Esophagus muscularis mucosa (tissue), 4 donors: ENCODE measurements at regions not wholly inside any gene's neighbourhood (a gene's known extent, or its start where the extent isn't known, plus 50 kb on each side); places are given as distances from the start of the nearest gene placed in this dataset.

ENCODE experiments used
- DNase-seq: peaks from one replicate; pipeline ENCODE4 v3.0.0-alpha.2; 2017; ENCODE audit errors: extremely low spot score
- H3K27ac ChIP-seq, 4 donors: fragments of 200-600 bp; sonication (generic); replicated peaks in 1 of 4; 1 replicate in 3 of 4; 2 replicates in 1 of 4; pipeline ENCODE4 v1.5.1; 2016 to 2019; ENCODE audit warnings: mild to moderate bottlenecking in 1 of 4
- H3K27me3 ChIP-seq, 4 donors: fragments of 200-600 bp; sonication (generic); one replicate each; pipeline versions ENCODE4 v1.5.1 to v1.6.0; 2016 to 2019
- H3K36me3 ChIP-seq, 4 donors: fragments of 200-600 bp; sonication (generic); one replicate each; pipeline ENCODE4 v1.5.1; 2016 to 2019
- H3K4me1 ChIP-seq, 4 donors: fragments of 200-600 bp; sonication (generic); one replicate each; pipeline ENCODE4 v1.5.1; 2016 to 2019
- H3K4me3 ChIP-seq, 4 donors: fragments of 200-600 bp; sonication (generic); 1 replicate in 2 of 4; 2 replicates in 2 of 4; pipeline ENCODE4 v1.5.1; 2016 to 2019; ENCODE audit warnings: mild to moderate bottlenecking in 4 of 4, moderate library complexity in 1 of 4
- H3K9me3 ChIP-seq, 4 donors: fragments of 200-600 bp; sonication (generic); 1 replicate in 3 of 4; 2 replicates in 1 of 4; pipeline ENCODE4 v1.5.1; 2016 to 2019
- CTCF ChIP-seq, 3 experiments: fragments of 200-600 bp in 2 of 3; fragments of 450-650 bp in 1 of 3; sonication (generic) in 2 of 3; IDR thresholded peaks; one replicate each; pipeline ENCODE4 v1.5.1; 2017 to 2019; ENCODE audit warnings: antibody characterized with exemption in 3 of 3, mild to moderate bottlenecking in 2 of 3, moderate library complexity in 1 of 3
- EP300 ChIP-seq: sonication (generic); formaldehyde crosslinking; IDR thresholded peaks from one replicate; pipeline ENCODE4 v1.6.1; 2017; ENCODE audit warnings: antibody characterized with exemption
- POLR2A ChIP-seq: fragments of 450-650 bp; IDR thresholded peaks from one replicate; pipeline ENCODE4 v1.6.1; 2017; ENCODE audit warnings: antibody characterized with exemption, moderate library complexity, mild to moderate bottlenecking, low read depth
- POLR2AphosphoS5 ChIP-seq, 2 donors: sonication (generic); formaldehyde crosslinking; IDR thresholded peaks; one replicate each; pipeline ENCODE4 v1.6.1; 2017; ENCODE audit warnings: antibody characterized with exemption in 2 of 2
- WGBS: methylation state at CpG from one replicate; pipeline ENCODE4 v1.1.5; 2018; 5-methylcytosine and 5-hydroxymethylcytosine counted together
- intact Hi-C: fragments of 100-400 bp; cut with DNase I; formaldehyde crosslinking; loops from one replicate; pipeline ENCODE4 v1.15.1; 2023

GRCh38 chr13:40345654-40346372 is 320.6 kb downstream of the FOXO1 start:
- Histone ChIP-seq H3K4me1 (peaks cover 21 to 90% (median 74%) of the 10 kb centered on the region in 4 donors), H3K27me3 (no peaks in the 10 kb centered on the region), H3K9me3 (no peaks in the 10 kb centered on the region), H3K36me3 (no peaks in the 10 kb centered on the region), H3K27ac (peak overlapping the region; percentile 20 to 48 (median 21)), H3K4me3 (no peak overlapping the region)
- no peak for DNase-seq
- 73% methylated on average over 12 of the region's 12 CpGs for WGBS
- TF ChIP-seq POLR2AphosphoS5 (IDR thresholded peaks at IDR 0.05) (peak in 1 of 2 donors; percentile 10), EP300 (no peak)
- intact Hi-C loops = loop anchor here (10.0 kb wide), 1 partner anchor 271 kb away; no protein-coding TSS in a partner anchor

GRCh38 chr13:40346592-40346991 is 319.8 kb downstream of the FOXO1 start:
- intact Hi-C loops = loop anchor here (10.0 kb wide), 1 partner anchor 272 kb away; no protein-coding TSS in a partner anchor
- Histone ChIP-seq H3K4me1 (peaks cover 24 to 90% (median 74%) of the 10 kb centered on the region in 4 donors), H3K27me3 (no peaks in the 10 kb centered on the region), H3K9me3 (no peaks in the 10 kb centered on the region), H3K27ac (peak overlapping the region in 3 of 4 donors; percentile 20 to 21 (median 21)), H3K4me3 (no peak overlapping the region), H3K36me3 (no peaks in the 10 kb centered on the region)
- no peak for DNase-seq
- whole genome bisulfite sequencing = 96% methylated on average over 2 of the region's 2 CpGs
- TF ChIP-seq POLR2A (no peak), POLR2AphosphoS5 (IDR thresholded peaks at IDR 0.05) (no peak), CTCF (IDR thresholded peaks at IDR 0.05) (no peak), EP300 (no peak)

GRCh38 chr13:40348096-40348679 is 318.3 kb downstream of the FOXO1 start:
- no peak overlapping the region for H3K4me3 ChIP-seq
- WGBS = 69% methylated on average over 7 of the region's 7 CpGs
- H3K27me3 ChIP-seq = no peaks in the 10 kb centered on the region
- H3K36me3 ChIP-seq = no peaks in the 10 kb centered on the region
- peaks cover 38 to 90% (median 77%) of the 10 kb centered on the region in 4 donors for H3K4me1 ChIP-seq
- no peaks in the 10 kb centered on the region for H3K9me3 ChIP-seq
- intact Hi-C loops = loop anchor here (10.0 kb wide), 1 partner anchor 273 kb away; no protein-coding TSS in a partner anchor
- H3K27ac ChIP-seq = peak overlapping the region in 3 of 4 donors; percentile 56 to 85 (median 56)
- TF ChIP-seq POLR2A = no peak
- TF ChIP-seq CTCF (IDR thresholded peaks at IDR 0.05) = no peak
- TF ChIP-seq POLR2AphosphoS5 (IDR thresholded peaks at IDR 0.05) = no peak
- TF ChIP-seq EP300 = no peak
- DNase-seq = no peak

- H3K9me3 ChIP-seq = no peaks in the 10 kb centered on the region
- no peak overlapping the region for H3K4me3 ChIP-seq
- H3K27ac ChIP-seq = peak overlapping the region; percentile 13 to 90 (median 82)
- intact Hi-C loops = loop anchor here (5.0 kb wide), 1 partner anchor 317 kb away; the partner anchor contains the start of gene FOXO1
- peak; percentile 49 to 64 for TF ChIP-seq POLR2AphosphoS5 (IDR thresholded peaks at IDR 0.05)
- no peak for TF ChIP-seq POLR2A
- peak; percentile 61 for TF ChIP-seq EP300
- 61% methylated on average over 10 of the region's 10 CpGs for WGBS
- DNase-seq = no peak
- H3K4me1 ChIP-seq = peaks cover 28 to 71% (median 62%) of the 10 kb centered on the region in 4 donors
- no peaks in the 10 kb centered on the region for H3K27me3 ChIP-seq
- no peaks in the 10 kb centered on the region for H3K36me3 ChIP-seq
Measured at GRCh38 chr13:40350283-40350992, 316.0 kb downstream of the FOXO1 start.

GRCh38 chr13:40351537-40352379 is 314.7 kb downstream of the FOXO1 start:
- Histone ChIP-seq H3K36me3 (no peaks in the 10 kb centered on the region), H3K9me3 (no peaks in the 10 kb centered on the region), H3K4me1 (peaks cover 20 to 59% (median 50%) of the 10 kb centered on the region in 4 donors), H3K27ac (peak overlapping the region; percentile 80 to 90 (median 83)), H3K27me3 (no peaks in the 10 kb centered on the region), H3K4me3 (no peak overlapping the region)
- intact Hi-C loops = loop anchor here (5.0 kb wide), 1 partner anchor 316 kb away; the partner anchor contains the start of gene FOXO1
- TF ChIP-seq POLR2A = no peak
- no peak for TF ChIP-seq CTCF (IDR thresholded peaks at IDR 0.05)
- no peak for TF ChIP-seq POLR2AphosphoS5 (IDR thresholded peaks at IDR 0.05)
- WGBS = 83% methylated on average over 9 of the region's 9 CpGs
- DNase-seq = no peak
